ENCODE measurements at regions not wholly inside any gene's neighbourhood (a gene's known extent, or its start where the extent isn't known, plus 50 kb on each side); places are given as distances from the start of the nearest gene placed in this dataset.

- no peak for ATAC-seq
- H3K36me3 Mint-ChIP-seq: no peaks in the 10 kb centered on the region
- H3K4me1 Mint-ChIP-seq (ENCODE audit: low read depth in 2 of 2): peaks cover 2 to 4% of the 10 kb centered on the region in 2 donors
- no peaks in the 10 kb centered on the region for H3K27me3 Mint-ChIP-seq
- no peaks in the 10 kb centered on the region for H3K9me3 Mint-ChIP-seq
- DNase-seq (ENCODE audit: low spot score): no peak
- H3K27ac Mint-ChIP-seq: no peak overlapping the region
- no peak overlapping the region for H3K4me3 Mint-ChIP-seq
These were observed 57.0 kb upstream of the ZC3H15 start for GRCh38 chr2:186429104-186429503.

- Mint-ChIP-seq H3K27ac (no peak overlapping the region), H3K9me3 (no peaks in the 10 kb centered on the region), H3K27me3 (no peaks in the 10 kb centered on the region), H3K36me3 (no peaks in the 10 kb centered on the region), H3K4me1 (ENCODE audit: low read depth in 2 of 2) (peaks cover 2 to 4% of the 10 kb centered on the region in 2 donors), H3K4me3 (no peak overlapping the region)
- DNase-seq (ENCODE audit: low spot score) (no peak), ATAC-seq (no peak)
These were observed 54.8 kb upstream of the ZC3H15 start for GRCh38 chr2:186431306-186431705.

- H3K4me3 Mint-ChIP-seq: no peak overlapping the region
- no peak for DNase-seq (ENCODE audit: low spot score)
- H3K9me3 Mint-ChIP-seq: no peaks in the 10 kb centered on the region
- no peak for ATAC-seq
- H3K27ac Mint-ChIP-seq: no peak overlapping the region
- no peaks in the 10 kb centered on the region for H3K4me1 Mint-ChIP-seq (ENCODE audit: low read depth in 2 of 2)
- no peaks in the 10 kb centered on the region for H3K36me3 Mint-ChIP-seq
- H3K27me3 Mint-ChIP-seq: no peaks in the 10 kb centered on the region
These were observed 53.0 kb upstream of the ZC3H15 start for GRCh38 chr2:186433040-186433439.

- DNase-seq (ENCODE audit: low spot score) (no peak), ATAC-seq (no peak)
- Mint-ChIP-seq H3K4me3 (no peak overlapping the region), H3K36me3 (no peaks in the 10 kb centered on the region), H3K9me3 (peaks cover 2% of the 10 kb centered on the region), H3K27me3 (no peaks in the 10 kb centered on the region), H3K27ac (no peak overlapping the region), H3K4me1 (ENCODE audit: low read depth in 2 of 2) (no peaks in the 10 kb centered on the region)
These were observed 52.2 kb upstream of the ZC3H15 start for GRCh38 chr2:186433777-186434432.
